WTC11 (cell line): ENCODE measurements at regions not wholly inside any gene's neighbourhood (a gene's known extent, or its start where the extent isn't known, plus 50 kb on each side); places are given as distances from the start of the nearest gene placed in this dataset.

Source experiments
- CBFB ChIP-seq: sonication (generic); formaldehyde crosslinking; IDR thresholded peaks from 2 replicates; pipeline ENCODE4 v1.8.1; 2022; ENCODE audit warnings: mild to moderate bottlenecking, low read depth, missing genetic modification reagents
- CTCF ChIP-seq: fragments of 200-600 bp; IDR thresholded peaks from 2 replicates; pipeline ENCODE4 v1.8.0; 2022; ENCODE audit warnings: antibody characterized with exemption
- ELF4 ChIP-seq: sonication (generic); formaldehyde crosslinking; IDR thresholded peaks from 2 replicates; pipeline ENCODE4 v1.8.1; 2022; ENCODE audit warnings: low read depth, mild to moderate bottlenecking, moderate library complexity, missing genetic modification reagents
- FOXK1 ChIP-seq: sonication (generic); formaldehyde crosslinking; IDR thresholded peaks from 2 replicates; pipeline ENCODE4 v1.8.0; 2022; ENCODE audit warnings: mild to moderate bottlenecking, moderate library complexity, missing genetic modification reagents
- GABPB1 ChIP-seq: sonication (generic); formaldehyde crosslinking; IDR thresholded peaks from 2 replicates; pipeline ENCODE4 v1.8.1; 2023; ENCODE audit warnings: mild to moderate bottlenecking, missing genetic modification reagents
- NFE2L1 ChIP-seq: sonication (generic); formaldehyde crosslinking; IDR thresholded peaks from 2 replicates; pipeline ENCODE4 v1.8.1; 2023; ENCODE audit warnings: missing genetic modification reagents
- NFYB ChIP-seq: sonication (generic); formaldehyde crosslinking; conservative IDR thresholded peaks from 2 replicates; pipeline ENCODE4 v1.8.0; 2022; ENCODE audit warnings: low read depth, missing genetic modification reagents
- SMAD3 ChIP-seq: sonication (generic); formaldehyde crosslinking; IDR thresholded peaks from 2 replicates; pipeline ENCODE4 v1.8.0; 2022; ENCODE audit warnings: missing genetic modification reagents, mild to moderate bottlenecking, borderline replicate concordance
- STAT6 ChIP-seq: sonication (generic); formaldehyde crosslinking; conservative IDR thresholded peaks from 2 replicates; pipeline ENCODE4 v1.8.1; 2023; ENCODE audit warnings: mild to moderate bottlenecking, low read depth, missing genetic modification reagents, moderate library complexity
- TCF7 ChIP-seq: sonication (generic); formaldehyde crosslinking; IDR thresholded peaks from 2 replicates; pipeline ENCODE4 v1.8.0; 2022; ENCODE audit warnings: mild to moderate bottlenecking, low read depth, missing genetic modification reagents, moderate library complexity
- ZNF138 ChIP-seq: sonication (generic); formaldehyde crosslinking; conservative IDR thresholded peaks from 2 replicates; pipeline ENCODE4 v1.8.1; 2022; ENCODE audit warnings: mild to moderate bottlenecking, moderate library complexity, missing genetic modification reagents
- ZNF416 ChIP-seq: fragments of 250-450 bp; sonication (Bioruptor Pico); IDR thresholded peaks from 2 replicates; pipeline ENCODE4 v1.9.0; 2021; ENCODE audit warnings: mild to moderate bottlenecking, inconsistent platforms

GRCh38 chr9:71442937-71443336 lies 321.5 kb upstream of the TRPM3 start:
- no peak for TF ChIP-seq ZNF138
- TF ChIP-seq CTCF, result no peak
- no peak for TF ChIP-seq ELF4 (CRISPR knock-in tag)
- no peak for TF ChIP-seq GABPB1 (CRISPR knock-in tag)
- TF ChIP-seq ZNF416 (CRISPR knock-in tag), result no peak
- no peak for TF ChIP-seq CBFB (CRISPR knock-in tag)
- TF ChIP-seq STAT6, result no peak
- no peak for TF ChIP-seq SMAD3 (CRISPR knock-in tag)
- no peak for TF ChIP-seq NFYB (CRISPR knock-in tag)
- TF ChIP-seq TCF7 (CRISPR knock-in tag), result no peak
- no peak for TF ChIP-seq FOXK1 (CRISPR knock-in tag)
- TF ChIP-seq NFE2L1 (CRISPR knock-in tag), result no peak
